Neural cell (in vitro differentiated cells): ENCODE measurements at regions not wholly inside any gene's neighbourhood (a gene's known extent, or its start where the extent isn't known, plus 50 kb on each side); places are given as distances from the start of the nearest gene placed in this dataset.

ENCODE experiments used
- H2AFZ ChIP-seq: fragments of 200-600, 300-800 bp; sonication (generic), shearing (Covaris generic); 2 replicates; pipeline ENCODE4 v1.6.0; 2014; ENCODE audit warnings: low read depth, mild to moderate bottlenecking, antibody characterized with exemption, low read length, moderate library complexity
- H3F3A ChIP-seq: fragments of 200-600 bp; shearing (Covaris generic); 2 replicates; pipeline ENCODE4 v1.6.1; 2016; ENCODE audit warnings: mild to moderate bottlenecking, moderate library complexity, mixed read lengths, antibody characterized with exemption, low read length; ENCODE audit not compliant: insufficient read depth, poor library complexity, severe bottlenecking
- H3K27ac ChIP-seq: fragments of 200-600, 300-800 bp; sonication (generic), shearing (Covaris generic); 2 replicates; pipeline ENCODE4 v1.5.1; 2014; ENCODE audit warnings: mild to moderate bottlenecking, low read length, moderate library complexity
- H3K27me3 ChIP-seq: fragments of 300-800, 200-600 bp; sonication (generic), shearing (Covaris generic); 2 replicates; pipeline ENCODE4 v1.6.0; 2014; ENCODE audit warnings: mild to moderate bottlenecking, low read depth, low read length, moderate library complexity; ENCODE audit not compliant: insufficient read depth
- H3K36me3 ChIP-seq: fragments of 300-800, 200-600 bp; sonication (generic), shearing (Covaris generic); 2 replicates; pipeline ENCODE4 v1.5.1; 2014; ENCODE audit warnings: mild to moderate bottlenecking, antibody characterized with exemption, low read length, moderate library complexity; ENCODE audit not compliant: insufficient read depth
- H3K4me2 ChIP-seq: fragments of 300-800, 200-600 bp; sonication (generic), shearing (Covaris generic); 2 replicates; pipeline ENCODE4 v1.6.0; 2014; ENCODE audit warnings: mild to moderate bottlenecking, low read length
- H3K4me3 ChIP-seq: fragments of 300-800, 200-600 bp; sonication (generic), shearing (Covaris generic); 2 replicates; pipeline ENCODE4 v1.5.1; 2014; ENCODE audit warnings: mild to moderate bottlenecking, low read length, moderate library complexity
- H3K79me2 ChIP-seq: fragments of 200-600 bp; shearing (Covaris generic); replicated peaks from 2 replicates; pipeline ENCODE4 v1.6.0; 2014; ENCODE audit warnings: mild to moderate bottlenecking, low read length, moderate library complexity; ENCODE audit not compliant: insufficient read depth
- H3K9ac ChIP-seq: fragments of 300-800, 200-600 bp; sonication (generic), shearing (Covaris generic); 2 replicates; pipeline ENCODE4 v1.6.1; 2016; ENCODE audit warnings: mild to moderate bottlenecking, low read length, mixed read lengths
- H3K9me2 ChIP-seq: fragments of 200-600 bp; shearing (Covaris generic); 2 replicates; pipeline ENCODE4 v1.6.1; 2016; ENCODE audit warnings: mild to moderate bottlenecking, low read length, mixed read lengths; ENCODE audit not compliant: insufficient read depth
- H3K9me3 ChIP-seq: fragments of 200-600, 300-800 bp; sonication (generic), shearing (Covaris generic); 2 replicates; pipeline ENCODE4 v1.6.1; 2016; ENCODE audit warnings: mild to moderate bottlenecking, mixed run types, low read length, moderate library complexity, mixed read lengths
- H4K20me1 ChIP-seq: fragments of 200-600 bp; shearing (Covaris generic); 2 replicates; pipeline ENCODE4 v1.6.1; 2016; ENCODE audit warnings: mild to moderate bottlenecking, mixed run types; ENCODE audit not compliant: insufficient read depth
- TAF1 ChIP-seq: IDR thresholded peaks from 2 replicates; pipeline ENCODE4 v1.6.1; 2012; ENCODE audit warnings: low read depth
- TF ChIP-seq, protein P1 (sequence below): IDR thresholded peaks from 2 replicates; pipeline ENCODE4 v1.6.1; 2012; ENCODE audit warnings: borderline replicate concordance
- TF ChIP-seq, protein P2 (sequence below): fragments of 450-650 bp; IDR thresholded peaks from 2 replicates; pipeline ENCODE4 v1.5.1; 2014; ENCODE audit warnings: antibody characterized with exemption, mild to moderate bottlenecking, moderate library complexity; ENCODE audit not compliant: poor library complexity, severe bottlenecking

DNA sequence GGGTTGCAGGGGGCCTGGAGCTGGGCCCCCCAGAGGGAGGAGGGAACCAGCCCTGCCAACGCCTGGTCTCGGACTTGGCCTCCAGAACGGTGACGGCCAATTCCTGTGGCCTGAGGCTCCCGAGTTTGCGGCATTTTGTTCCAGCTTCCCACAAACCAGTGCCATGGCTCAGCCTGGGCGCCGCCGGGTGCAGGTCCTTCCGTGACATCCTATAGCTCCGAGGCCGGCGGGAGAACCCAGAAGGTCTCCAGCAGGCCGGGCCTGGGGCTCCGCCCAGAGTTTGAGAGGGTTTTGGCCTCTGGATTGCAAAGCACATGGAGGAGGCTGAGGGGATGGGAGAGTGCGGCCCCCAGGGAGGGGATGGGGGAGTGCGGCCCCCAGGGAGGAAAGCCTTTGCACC, 92.6 kb downstream of the UNCX start:
- no peak overlapping the region for H3K4me3 ChIP-seq
- no peaks in the 10 kb centered on the region for H3K9me2 ChIP-seq
- no peaks in the 10 kb centered on the region for H3K36me3 ChIP-seq
- H2AFZ ChIP-seq: no peak overlapping the region
- no peak overlapping the region for H3K4me2 ChIP-seq
- TF ChIP-seq, protein P1, sequence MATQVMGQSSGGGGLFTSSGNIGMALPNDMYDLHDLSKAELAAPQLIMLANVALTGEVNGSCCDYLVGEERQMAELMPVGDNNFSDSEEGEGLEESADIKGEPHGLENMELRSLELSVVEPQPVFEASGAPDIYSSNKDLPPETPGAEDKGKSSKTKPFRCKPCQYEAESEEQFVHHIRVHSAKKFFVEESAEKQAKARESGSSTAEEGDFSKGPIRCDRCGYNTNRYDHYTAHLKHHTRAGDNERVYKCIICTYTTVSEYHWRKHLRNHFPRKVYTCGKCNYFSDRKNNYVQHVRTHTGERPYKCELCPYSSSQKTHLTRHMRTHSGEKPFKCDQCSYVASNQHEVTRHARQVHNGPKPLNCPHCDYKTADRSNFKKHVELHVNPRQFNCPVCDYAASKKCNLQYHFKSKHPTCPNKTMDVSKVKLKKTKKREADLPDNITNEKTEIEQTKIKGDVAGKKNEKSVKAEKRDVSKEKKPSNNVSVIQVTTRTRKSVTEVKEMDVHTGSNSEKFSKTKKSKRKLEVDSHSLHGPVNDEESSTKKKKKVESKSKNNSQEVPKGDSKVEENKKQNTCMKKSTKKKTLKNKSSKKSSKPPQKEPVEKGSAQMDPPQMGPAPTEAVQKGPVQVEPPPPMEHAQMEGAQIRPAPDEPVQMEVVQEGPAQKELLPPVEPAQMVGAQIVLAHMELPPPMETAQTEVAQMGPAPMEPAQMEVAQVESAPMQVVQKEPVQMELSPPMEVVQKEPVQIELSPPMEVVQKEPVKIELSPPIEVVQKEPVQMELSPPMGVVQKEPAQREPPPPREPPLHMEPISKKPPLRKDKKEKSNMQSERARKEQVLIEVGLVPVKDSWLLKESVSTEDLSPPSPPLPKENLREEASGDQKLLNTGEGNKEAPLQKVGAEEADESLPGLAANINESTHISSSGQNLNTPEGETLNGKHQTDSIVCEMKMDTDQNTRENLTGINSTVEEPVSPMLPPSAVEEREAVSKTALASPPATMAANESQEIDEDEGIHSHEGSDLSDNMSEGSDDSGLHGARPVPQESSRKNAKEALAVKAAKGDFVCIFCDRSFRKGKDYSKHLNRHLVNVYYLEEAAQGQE: no peak
- H3K79me2 ChIP-seq: no peaks in the 10 kb centered on the region
- H3K9ac ChIP-seq: no peak overlapping the region
- H3K27ac ChIP-seq: no peak overlapping the region
- H4K20me1 ChIP-seq: no peaks in the 10 kb centered on the region
- no peaks in the 10 kb centered on the region for H3K27me3 ChIP-seq
- no peaks in the 10 kb centered on the region for H3F3A ChIP-seq
- H3K9me3 ChIP-seq: no peaks in the 10 kb centered on the region

DNA sequence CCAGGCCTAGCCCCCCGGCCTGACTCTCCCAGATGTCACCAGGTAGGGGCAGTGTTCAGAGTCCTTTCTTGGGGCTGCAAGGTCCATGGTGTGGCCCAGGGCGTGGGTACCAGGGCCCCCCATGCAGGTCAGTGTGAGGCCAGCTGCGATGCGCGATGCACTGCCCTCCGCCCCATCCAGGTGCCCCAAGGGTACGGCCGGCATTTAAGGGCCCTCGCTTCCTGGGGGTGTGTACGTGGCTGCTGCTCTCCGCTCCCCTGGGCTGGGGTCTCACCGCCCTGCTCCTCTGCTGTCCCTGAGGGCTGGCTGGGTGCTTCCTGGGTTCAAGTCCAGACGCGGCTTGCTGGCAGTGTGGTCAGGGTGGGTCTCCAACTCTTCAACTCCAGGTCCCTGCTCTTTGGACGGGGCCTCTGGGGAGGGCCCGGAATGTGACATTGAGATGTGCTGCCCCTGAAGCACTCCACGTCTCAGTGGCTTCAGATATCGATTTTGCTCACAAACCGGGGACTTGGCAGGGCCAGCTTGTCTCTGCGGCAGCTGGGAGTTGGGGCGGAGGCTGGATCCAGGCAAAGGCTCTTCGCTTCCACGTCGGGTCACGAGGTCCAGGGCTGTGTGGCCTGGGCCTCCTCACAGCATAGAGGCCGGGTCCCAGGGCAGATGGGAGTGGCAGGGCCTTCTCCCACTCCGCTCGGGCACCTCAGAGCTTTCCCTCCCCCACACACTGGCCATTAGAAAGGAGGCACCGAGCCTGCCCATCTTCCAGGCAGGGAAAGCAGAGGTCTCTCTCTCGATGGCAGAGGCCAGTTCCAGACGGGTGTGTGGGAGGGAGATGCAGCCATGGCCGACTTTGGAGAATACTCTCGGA, 93.2 kb downstream of the UNCX start:
- Histone ChIP-seq H3K27ac (no peak overlapping the region), H3K27me3 (no peaks in the 10 kb centered on the region), H3K9me3 (no peaks in the 10 kb centered on the region), H2AFZ (no peak overlapping the region), H3K9me2 (no peaks in the 10 kb centered on the region), H3K79me2 (no peaks in the 10 kb centered on the region), H3K9ac (no peak overlapping the region), H4K20me1 (no peaks in the 10 kb centered on the region), H3F3A (no peaks in the 10 kb centered on the region), H3K4me3 (no peak overlapping the region), H3K4me2 (no peak overlapping the region), H3K36me3 (no peaks in the 10 kb centered on the region)
- no peak for TF ChIP-seq TAF1
- TF ChIP-seq, protein P1: no peak
- TF ChIP-seq, protein P2, sequence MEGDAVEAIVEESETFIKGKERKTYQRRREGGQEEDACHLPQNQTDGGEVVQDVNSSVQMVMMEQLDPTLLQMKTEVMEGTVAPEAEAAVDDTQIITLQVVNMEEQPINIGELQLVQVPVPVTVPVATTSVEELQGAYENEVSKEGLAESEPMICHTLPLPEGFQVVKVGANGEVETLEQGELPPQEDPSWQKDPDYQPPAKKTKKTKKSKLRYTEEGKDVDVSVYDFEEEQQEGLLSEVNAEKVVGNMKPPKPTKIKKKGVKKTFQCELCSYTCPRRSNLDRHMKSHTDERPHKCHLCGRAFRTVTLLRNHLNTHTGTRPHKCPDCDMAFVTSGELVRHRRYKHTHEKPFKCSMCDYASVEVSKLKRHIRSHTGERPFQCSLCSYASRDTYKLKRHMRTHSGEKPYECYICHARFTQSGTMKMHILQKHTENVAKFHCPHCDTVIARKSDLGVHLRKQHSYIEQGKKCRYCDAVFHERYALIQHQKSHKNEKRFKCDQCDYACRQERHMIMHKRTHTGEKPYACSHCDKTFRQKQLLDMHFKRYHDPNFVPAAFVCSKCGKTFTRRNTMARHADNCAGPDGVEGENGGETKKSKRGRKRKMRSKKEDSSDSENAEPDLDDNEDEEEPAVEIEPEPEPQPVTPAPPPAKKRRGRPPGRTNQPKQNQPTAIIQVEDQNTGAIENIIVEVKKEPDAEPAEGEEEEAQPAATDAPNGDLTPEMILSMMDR: no peak

DNA sequence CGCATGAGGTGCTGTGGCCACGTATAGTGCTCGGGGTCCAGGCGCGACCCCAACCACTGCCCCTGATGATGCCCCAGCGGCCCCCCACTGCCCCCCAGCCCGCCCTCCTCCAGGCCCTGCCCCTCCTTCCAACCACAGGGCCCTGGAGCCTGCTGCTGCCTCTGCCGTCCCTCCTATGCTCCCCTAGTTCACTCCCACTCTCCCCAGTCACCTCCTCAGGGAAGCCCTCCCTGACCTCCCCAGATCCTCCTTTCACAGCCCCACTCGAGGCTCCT, 93.8 kb downstream of the UNCX start:
- H2AFZ ChIP-seq: no peak overlapping the region
- no peak overlapping the region for H3K27ac ChIP-seq
- H3K9me3 ChIP-seq: no peaks in the 10 kb centered on the region
- TF ChIP-seq, protein P2: no peak
- no peak for TF ChIP-seq TAF1
- no peaks in the 10 kb centered on the region for H3F3A ChIP-seq
- no peaks in the 10 kb centered on the region for H4K20me1 ChIP-seq
- no peaks in the 10 kb centered on the region for H3K36me3 ChIP-seq
- no peaks in the 10 kb centered on the region for H3K27me3 ChIP-seq
- no peak overlapping the region for H3K9ac ChIP-seq
- no peaks in the 10 kb centered on the region for H3K79me2 ChIP-seq
- no peak overlapping the region for H3K4me3 ChIP-seq
- H3K9me2 ChIP-seq: no peaks in the 10 kb centered on the region
- no peak overlapping the region for H3K4me2 ChIP-seq
